AG04449 (cell line): ENCODE measurements at regions not wholly inside any gene's neighbourhood (a gene's known extent, or its start where the extent isn't known, plus 50 kb on each side); places are given as distances from the start of the nearest gene placed in this dataset.

ENCODE experiments used
- CTCF ChIA-PET: fragments of 350-600 bp; formaldehyde crosslinking; extraction: SDS; loops from one replicate; lab custom pipeline; 2021; ENCODE audit warnings: antibody characterized with exemption; lab: Yijun Ruan, JAX
- POLR2A ChIA-PET: fragments of 400-600, 350-600 bp; formaldehyde crosslinking; extraction: SDS; loops from one replicate; lab custom pipeline; 2020; ENCODE audit warnings: antibody characterized with exemption, inconsistent platforms; lab: Yijun Ruan, JAX
- DNase-seq: peaks from one replicate; pipeline ENCODE4 v3.0.0-alpha.2; 2010; ENCODE audit warnings: low read depth, low spot score
- H3K4me3 ChIP-seq: 2 replicates; pipeline ENCODE4 v1.5.1; 2011; ENCODE audit warnings: low read depth, mild to moderate bottlenecking, control low read depth, low read length
- CTCF ChIP-seq: IDR thresholded peaks from one replicate; pipeline ENCODE4 v1.5.1; 2011; ENCODE audit warnings: mild to moderate bottlenecking, moderate library complexity, low read length, control low read depth, inconsistent platforms; ENCODE audit not compliant: insufficient read depth; ENCODE audit errors: missing control alignments

GRCh38 chr3:117562000-117562399 is 852.4 kb downstream of the TUSC7 start:
- ChIA-PET CTCF (interaction anchor here (1.1 to 1.6 kb wide), 3 partner anchors 14 to 435 kb away, joined by 3 to 5 read pairs (median 3); no protein-coding TSS in a partner anchor), POLR2A (no interaction called here)

GRCh38 chr3:117563063-117563462 is 853.5 kb downstream of the TUSC7 start:
- DNase-seq: no peak
- no peak for TF ChIP-seq CTCF
- POLR2A ChIA-PET: no interaction called here
- CTCF ChIA-PET: interaction anchor here (0.6 to 1.6 kb wide), 2 partner anchors 13 to 1066 kb away, joined by 3 read pairs; no protein-coding TSS in a partner anchor
- H3K4me3 ChIP-seq: no peak overlapping the region

More at GRCh38 chr3:117562000-117562399, 852.4 kb downstream of the TUSC7 start:
- no peak overlapping the region for H3K4me3 ChIP-seq
- no peak for TF ChIP-seq CTCF
- DNase-seq: no peak

- POLR2A ChIA-PET: no interaction called here
Measured at GRCh38 chr3:117565777-117566176, 856.2 kb downstream of the TUSC7 start.

GRCh38 chr3:117566926-117567325 is 857.3 kb downstream of the TUSC7 start:
- no peak overlapping the region for H3K4me3 ChIP-seq
- POLR2A ChIA-PET: no interaction called here
- TF ChIP-seq CTCF: no peak
- no peak for DNase-seq
- CTCF ChIA-PET: interaction anchor here (1.3 kb wide), 1 partner anchor 9 kb away, joined by 4 read pairs; no protein-coding TSS in a partner anchor

More at GRCh38 chr3:117565777-117566176, 856.2 kb downstream of the TUSC7 start:
- no peak for DNase-seq
- no peak for TF ChIP-seq CTCF
- H3K4me3 ChIP-seq: no peak overlapping the region
- CTCF ChIA-PET: no interaction called here

GRCh38 chr3:117567382-117567781 is 857.8 kb downstream of the TUSC7 start:
- ChIA-PET CTCF (interaction anchor here (1.3 kb wide), 1 partner anchor 8 kb away, joined by 4 read pairs; no protein-coding TSS in a partner anchor), POLR2A (no interaction called here)
- TF ChIP-seq CTCF: no peak
- no peak for DNase-seq
- no peak overlapping the region for H3K4me3 ChIP-seq

GRCh38 chr3:117567906-117568305 is 858.3 kb downstream of the TUSC7 start:
- POLR2A ChIA-PET: no interaction called here
- no peak overlapping the region for H3K4me3 ChIP-seq
- no peak for TF ChIP-seq CTCF
- DNase-seq: no peak
- CTCF ChIA-PET: no interaction called here
